NCI-H524 (cell line): ENCODE measurements at regions not wholly inside any gene's neighbourhood (a gene's known extent, or its start where the extent isn't known, plus 50 kb on each side); places are given as distances from the start of the nearest gene placed in this dataset.

Source experiments
- DNase-seq, 2 experiments: peaks; one replicate each; lab custom pipeline; 2025; lab: John Stamatoyannopoulos, UW

DNA sequence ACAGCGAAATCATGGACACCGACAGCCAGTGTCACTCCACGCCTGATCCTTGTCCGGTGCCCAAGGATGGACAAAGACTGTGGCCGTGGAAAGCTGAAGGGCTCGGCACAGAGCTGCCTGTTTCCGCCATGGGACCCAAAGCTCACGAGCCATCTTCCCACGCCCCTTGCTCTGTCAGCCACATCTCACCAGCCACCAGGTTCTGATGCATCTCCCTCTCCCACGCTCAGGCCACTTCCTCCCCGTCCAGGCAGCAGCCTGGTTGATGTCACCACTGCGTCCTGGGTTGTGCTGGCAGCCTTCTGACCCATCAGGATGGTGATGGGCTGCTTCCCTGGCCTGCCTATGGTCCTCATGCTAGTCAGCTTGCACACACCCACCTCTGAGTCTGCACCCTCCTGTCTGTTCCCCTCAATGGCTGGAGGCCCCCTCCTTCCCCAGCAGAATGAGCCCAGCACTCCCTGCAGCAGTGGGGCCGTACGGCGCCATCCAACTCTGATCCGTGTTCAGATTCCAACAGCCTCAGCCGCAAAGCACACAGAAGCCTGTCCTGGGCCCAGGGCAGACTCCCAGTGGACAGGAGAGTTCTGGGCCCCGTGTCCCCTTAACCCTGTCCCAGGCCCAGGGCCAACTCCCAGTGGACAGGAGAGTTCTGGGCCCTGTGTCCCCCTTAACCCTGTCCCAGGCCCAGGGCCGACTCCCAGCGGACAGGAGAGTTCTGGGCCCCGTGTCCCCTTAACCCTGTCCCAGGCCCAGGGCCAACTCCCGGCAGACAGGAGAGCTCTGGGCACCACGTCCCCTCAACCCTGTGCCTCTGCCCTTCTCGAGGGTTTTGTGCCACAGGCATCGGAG is 259.5 kb downstream of the BRD1 start:
- DNase-seq: no peak

DNA sequence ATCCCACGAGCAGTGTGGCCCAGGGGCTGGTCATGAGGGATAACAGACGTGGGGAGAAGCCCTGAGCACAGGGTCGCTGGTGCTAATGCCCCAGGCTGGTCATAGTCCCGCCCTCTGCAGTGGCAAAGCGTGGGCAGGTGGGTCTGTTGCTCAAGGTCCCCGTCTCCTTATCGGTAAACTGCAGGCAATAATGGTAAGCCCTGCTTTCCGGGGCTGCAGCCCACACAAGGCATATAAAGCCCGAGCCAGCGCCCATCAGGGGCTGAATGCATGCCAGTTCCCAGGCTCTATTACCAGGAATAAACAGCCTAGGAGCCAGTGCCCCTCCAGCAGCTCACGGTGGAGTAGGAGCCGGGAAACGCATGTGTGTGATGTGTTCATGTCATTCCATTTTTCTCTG is 261.0 kb downstream of the BRD1 start:
- no peak for DNase-seq

DNA sequence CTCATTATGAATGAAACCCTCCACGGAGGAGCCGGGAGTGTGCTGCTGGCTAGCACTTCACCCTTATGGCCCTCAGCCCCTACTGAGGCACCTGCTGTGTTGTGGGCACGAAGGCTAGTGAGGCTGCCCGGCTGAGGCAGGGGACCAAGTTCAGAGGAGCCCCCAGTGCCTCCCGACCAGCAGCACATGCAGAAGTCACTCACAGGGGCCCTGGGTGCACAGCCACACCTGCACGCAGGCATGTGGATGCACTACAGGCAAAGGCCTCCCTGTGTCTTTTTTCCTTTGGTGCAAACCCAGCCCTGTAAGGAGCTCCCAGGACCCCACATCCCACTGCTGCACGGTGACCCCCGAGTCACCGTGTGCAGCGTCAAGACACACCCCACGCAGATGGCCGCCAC is 261.5 kb downstream of the BRD1 start:
- no peak for DNase-seq

DNA sequence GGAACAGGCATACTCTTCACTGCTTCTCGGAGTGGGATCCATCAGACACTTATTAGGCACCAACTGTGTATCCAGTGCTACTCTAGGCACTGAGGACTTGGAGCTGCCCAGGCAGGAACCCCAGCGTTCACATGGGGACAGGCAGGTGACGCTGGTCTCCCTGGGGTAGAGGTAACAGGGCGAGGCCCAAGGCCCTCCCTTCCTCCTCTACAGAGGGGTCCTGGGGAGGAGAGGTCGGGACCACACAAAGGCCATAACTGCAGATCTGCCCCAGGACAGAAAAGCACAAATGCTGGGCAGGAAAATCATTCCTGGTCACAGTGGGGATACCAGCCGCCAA is 262.2 kb downstream of the BRD1 start:
- DNase-seq: no peak

DNA sequence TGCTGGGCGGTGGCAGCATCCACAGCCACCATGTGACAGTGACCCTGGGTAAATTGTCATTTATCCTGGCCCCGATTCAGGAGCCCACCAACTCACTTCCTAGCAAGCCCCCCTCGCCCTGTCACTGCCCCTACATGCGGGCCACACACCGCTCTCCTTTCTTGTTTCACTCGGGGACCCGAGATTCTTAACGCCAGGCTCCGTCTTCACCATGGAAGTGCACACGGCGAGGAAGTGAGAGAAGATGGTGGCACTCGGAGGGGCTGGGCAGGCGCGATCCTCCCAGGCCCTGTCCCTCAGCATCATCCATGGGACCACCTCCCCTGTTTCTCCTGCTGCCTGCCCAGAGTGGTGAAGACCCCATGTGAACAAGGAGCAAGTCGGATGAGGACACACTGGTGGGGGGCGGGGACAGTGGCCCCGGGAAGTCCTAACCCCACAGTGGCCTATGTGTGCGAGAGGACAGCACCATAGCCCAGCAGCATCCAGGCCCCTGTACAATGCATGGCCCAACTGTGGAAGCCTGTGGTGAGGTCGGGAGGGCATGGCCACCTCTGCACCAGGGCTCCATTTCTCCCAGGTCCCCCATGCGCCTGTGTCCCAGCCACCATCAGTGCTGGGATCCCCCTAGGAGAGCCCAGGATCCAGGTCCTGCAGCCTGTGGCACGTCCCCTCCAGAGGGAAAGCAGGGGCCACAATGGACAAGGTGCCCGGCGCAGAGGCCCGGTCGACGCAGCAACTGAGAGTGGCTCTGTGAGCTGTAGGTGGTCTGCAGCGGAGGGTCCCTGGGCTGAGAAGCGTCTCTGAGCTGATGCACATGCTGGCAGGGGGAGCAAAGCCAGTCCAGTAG is 262.8 kb downstream of the BRD1 start:
- DNase-seq: no peak

DNA sequence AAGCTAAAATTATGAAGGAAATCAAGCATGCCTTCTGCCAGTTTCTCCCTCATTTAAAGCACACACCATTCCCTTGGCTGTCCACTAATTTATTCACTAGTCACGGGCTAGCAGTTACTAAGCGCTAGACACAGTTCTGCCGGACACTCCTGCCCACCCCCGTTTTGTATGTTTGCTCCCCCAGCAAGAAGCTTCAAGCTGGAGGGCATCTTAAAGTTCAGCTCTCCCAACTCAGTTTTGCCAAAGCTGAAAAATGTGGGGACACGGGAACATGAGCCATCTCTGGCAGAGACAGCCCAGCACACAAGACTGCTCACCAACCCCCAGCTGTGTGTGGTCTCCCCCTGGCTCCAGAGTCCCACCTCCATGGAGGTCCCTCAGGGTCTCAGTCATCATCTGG is 263.6 kb downstream of the BRD1 start:
- no peak for DNase-seq

DNA sequence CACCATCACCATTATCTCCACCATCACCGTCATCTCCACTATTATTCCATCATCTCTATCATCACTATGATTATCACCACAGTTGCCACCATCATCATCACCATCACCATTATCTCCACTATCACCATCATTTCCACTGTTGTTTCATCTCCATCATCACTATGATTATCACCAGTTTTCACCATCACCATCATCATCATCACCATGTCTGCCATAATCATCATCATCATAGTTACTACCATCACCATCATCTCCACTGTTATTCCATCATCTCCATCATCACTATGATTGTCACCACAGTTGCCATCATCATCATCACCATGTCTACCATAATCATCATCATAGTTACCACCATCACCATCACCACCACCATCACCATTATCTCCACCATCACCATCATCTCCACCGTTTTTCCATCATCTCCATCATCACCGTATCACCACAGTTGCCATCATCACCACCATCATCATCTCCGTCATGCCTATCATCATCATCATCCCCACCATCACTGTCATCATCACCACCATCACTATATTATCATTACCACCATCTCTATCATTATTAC is 264.9 kb downstream of the BRD1 start:
- DNase-seq: no peak

DNA sequence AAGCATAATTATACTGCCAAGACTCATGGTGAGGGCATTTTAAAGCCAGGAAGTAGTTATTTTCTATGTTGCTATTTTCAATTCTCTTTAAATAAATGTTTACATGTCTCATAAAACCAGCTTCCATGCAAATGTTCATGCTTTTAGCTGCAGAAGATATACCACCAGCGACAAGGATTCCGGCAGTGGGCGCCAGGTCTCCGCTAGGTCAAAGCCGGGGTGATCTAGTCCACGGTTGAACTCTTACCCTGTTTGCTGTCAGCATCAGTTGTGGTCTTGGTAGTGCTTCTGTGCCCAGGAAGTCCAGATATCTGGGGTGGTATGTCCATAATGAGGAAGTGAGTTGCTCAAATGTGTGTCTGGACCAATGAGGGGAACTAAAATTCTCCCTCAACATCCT is 265.7 kb downstream of the BRD1 start:
- no peak for DNase-seq

DNA sequence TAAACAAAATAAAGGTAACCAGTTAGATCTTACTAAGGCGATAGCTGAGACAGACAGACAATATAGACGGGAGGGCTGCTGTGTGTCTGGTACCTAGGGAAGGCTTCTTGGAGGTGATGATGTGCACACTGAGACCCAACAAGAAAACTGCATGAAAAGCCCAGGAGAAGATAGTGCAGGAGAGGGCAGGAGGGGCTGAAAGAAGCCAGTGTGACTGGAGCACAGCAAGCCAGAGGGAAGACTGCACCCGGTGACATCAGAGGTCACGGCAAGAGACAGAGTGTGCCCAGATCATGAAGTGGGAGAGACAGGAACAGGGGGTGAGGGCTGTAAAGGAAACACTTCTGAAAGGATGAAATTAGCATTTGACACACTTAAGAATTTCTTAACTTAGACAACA is 266.3 kb downstream of the BRD1 start:
- DNase-seq: no peak

DNA sequence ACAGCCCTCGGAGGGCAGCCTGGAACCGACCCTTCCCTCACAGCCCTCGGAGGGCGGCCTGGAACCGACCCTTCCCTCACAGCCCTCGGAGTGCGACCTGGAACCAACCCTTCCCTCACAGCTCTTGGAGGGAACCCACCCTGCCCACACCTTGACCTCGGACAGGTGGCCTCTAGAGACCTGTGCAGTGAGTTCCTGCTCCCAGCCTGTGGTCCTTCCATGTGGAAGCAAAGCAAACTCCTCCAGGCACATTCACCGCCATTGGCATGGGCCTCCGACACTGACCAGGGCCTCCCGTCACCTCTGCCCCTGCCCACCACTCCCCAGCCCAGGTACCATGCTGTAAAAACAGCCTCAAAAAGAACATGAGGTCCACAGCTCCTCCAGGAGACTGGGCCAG is 272.1 kb downstream of the BRD1 start:
- DNase-seq: no peak

DNA sequence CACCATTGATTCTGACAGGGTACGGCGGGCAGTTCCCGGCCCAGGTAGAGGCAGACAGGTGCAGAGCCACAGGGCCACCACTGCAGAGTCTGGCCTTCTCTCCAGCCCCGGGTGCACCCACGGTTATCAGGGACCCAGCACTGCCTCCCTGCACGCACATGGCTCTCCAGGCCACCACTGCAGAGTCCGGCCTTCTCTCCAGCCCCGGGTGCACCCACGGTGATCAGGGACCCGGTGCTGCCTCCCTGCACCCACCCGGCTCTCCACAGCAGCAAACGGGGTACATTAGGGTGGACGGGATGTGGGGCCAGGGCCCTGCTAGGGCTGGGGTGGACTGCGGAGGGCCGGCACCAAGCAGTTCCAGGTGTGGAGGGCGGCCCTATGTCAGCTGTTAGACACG is 272.9 kb downstream of the BRD1 start:
- DNase-seq: no peak

DNA sequence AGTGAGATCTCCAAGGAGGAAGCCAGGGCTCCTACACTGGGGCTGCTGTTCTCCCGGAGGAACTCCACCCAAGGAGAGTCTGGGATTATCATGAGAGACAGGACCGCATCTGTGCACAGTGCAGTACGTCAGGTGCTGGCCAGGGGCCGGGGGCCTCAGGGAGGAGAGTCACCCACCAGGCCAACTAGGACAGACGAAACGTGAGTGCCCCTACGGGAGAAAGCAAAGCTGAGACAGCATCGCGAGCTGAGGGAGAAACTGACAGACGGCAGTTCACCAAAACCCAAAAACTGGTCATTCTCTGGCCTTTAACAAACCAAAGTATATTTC is 273.4 kb downstream of the BRD1 start:
- DNase-seq: no peak

DNA sequence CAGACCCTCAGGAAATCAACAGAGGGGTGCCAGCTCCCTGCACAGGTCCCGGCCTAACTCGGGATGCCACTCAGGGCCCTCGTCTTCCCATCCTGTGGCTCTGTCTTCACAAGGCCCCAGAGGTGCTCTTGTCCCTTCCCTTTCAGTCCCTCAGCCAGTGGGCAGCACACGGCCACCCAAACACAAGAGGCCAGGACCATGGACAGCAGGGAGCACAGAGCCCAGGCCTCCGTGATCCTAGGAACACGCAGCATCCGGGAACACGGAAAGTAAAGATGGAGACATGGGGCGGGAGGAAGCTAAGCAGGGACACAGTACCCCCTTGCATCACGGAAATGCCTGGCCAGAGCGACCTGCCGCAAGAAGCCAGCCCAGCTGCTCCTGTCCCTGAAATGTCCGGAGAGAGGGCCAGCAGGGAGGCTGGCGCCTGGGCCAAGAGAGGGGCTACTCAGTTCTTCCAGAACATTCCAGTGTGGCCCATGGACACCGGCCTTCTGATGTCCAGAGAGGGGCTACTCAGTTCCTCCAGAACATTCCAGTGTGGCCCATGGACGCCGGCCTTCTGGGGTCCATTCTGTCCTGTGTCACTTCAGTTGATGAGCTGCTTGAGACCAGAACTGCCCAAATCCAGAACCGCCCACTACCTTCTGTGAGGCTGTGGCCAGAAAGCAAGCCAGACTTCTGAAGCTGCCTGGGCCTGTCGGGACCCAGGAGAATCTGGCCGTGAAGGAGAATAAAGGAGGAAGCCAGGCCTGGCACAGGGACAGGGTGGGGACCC is 274.0 kb downstream of the BRD1 start:
- no peak for DNase-seq

DNA sequence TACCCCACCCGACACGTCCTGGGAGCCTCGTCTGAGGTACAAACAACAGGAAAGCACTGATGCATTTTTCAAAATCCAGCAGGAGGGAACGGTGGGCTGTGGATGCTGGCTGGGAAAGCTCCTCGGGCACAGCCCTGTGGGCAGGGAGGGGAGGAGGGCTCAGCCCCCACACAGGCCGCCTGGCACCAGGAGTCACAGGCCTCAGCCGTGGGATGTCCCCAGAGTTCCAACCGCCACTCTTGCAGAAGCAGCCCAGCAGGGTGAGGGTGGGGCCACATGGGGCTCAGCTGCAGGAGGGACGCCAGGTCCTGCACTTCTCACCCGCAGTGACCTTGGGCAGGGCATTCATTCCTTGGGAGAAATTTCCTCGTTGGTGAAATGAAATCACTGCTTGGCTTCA is 274.6 kb downstream of the BRD1 start:
- DNase-seq: no peak

DNA sequence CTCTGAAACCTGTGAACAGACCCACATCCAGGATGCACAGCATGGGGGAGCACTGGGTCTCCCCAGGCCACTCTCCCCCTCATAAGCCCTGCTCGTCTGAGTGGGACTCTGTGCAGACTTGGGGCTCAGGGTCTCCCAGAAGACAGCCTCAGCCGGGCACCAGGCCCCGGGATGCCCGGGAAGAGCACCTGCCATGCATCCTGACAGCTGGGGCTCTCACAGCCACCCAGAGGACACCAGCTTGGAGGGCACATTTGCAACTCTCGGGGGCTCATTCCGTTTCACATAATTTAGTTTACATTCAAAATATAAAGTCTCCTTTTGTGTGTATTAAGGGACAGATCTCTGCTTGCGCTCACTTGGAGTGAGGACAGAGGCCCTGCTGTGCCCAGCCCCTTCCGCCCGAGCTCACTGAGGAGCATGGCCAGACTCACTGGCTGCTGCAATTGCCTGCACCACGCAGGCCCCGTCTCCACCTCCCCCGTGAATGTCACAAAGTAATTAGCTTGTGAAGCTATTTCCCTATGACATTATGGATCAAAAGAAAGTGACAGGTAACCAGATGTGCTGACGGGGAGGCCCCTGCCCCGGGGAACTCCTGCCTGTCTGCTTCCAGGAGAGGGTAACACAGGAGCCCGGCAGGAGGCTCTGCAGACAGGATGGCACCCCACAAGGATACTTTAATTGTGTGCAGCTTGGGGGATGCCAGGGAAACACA is 275.6 kb downstream of the BRD1 start:
- no peak for DNase-seq

DNA sequence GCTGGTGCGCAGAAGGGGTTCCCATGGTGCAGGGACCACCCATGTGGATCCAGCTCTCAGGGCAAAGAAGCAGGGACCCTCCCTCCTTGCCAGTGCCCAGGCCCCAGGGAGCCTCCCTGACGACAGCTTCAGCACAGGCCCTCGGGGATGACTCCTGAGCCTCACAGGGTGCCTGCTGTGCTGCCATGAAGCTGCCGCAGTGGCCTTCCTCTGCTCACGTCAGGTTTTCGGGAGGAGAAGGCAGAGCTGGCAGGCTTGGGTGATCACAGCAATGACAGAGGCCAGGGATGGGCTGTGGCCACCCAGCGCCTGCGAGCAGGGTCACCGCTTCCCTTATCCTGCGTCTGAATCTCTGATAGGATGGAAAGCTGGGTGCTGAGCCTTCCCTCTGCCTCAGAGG is 276.2 kb downstream of the BRD1 start:
- DNase-seq: no peak

DNA sequence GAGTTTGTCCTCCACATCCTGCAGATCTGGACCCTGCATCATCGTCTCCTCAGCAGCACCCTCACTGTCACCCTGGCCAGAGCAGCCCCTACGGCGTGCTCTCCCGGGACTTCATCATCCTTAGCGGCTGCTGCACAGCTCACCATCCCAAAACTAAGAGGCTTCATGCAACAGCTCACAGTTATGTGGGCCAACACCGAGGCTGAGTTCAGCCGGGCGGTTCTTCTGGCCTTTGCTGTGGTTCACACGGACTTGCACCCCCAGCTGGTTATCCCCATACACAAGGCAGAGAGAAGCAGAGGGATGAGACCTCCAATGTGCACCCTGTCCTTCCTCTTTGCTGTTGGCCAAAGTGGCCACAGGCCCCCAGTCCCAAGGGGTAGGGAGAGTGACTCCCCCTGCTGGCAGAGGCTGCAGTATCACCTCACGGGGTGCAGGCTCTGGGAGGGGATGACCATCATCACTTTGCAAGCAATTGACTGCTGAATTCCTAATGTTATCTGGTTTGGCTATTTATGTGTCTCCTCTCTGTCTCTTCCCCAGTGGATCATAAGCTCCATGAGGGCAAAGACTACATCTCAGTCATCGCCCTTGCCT is 276.8 kb downstream of the BRD1 start:
- DNase-seq: no peak

DNA sequence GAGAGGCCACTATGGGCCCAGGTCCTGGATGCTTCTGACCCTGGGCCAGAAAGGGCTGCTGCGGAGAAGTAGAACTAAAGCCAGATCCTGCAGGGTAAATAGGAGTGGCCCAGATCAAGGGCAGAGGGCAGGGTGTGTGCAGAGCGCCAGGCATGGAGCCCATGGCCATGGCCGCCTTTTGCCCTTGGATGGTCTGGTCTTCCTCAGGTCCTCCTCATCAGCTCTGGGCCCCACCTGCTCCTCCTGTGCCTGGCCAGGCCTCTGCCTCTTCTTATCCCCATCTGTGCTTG is 277.6 kb downstream of the BRD1 start:
- no peak for DNase-seq

DNA sequence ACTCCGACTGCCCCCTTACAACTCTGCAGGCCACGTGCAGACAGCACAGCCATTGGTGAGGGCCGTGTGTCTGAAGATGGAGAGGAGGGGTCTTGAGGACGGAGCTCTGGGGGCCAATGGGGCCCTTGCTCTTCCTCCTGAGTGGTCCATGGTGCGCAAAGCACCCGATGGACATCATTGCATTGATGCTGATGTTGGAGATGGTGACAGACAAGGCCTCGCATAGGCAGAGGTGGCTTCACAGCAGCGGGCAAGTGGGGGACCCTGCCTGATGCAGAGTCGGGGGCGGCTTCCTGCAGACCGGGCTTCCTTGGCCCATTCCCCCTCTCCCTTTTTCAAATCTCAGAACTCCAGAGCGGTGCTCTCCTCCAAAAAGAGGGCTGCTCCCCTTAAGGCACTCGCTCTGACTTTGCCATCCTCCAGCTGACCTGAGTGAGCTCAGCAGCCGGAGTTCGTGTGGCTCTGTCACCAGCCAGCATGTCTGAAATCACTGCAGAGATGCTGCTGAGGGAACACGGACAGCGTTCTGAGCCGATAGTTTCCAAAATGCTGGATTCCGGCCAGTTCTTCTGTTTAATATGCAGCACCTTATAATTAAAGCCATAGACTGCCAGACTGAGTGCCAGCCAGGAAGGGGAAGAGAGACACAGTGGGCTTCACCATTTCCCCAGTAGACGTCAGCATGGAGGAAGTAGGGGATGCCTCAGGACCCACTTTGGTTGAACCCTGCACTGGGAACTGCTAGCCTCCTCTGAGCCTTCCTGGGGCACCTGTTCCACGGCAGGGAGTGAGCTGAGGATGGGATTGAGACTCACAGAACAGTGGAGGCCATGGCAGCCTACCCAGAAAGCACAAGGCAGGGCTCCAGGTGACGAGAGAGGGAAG is 278.2 kb downstream of the BRD1 start:
- DNase-seq: no peak

DNA sequence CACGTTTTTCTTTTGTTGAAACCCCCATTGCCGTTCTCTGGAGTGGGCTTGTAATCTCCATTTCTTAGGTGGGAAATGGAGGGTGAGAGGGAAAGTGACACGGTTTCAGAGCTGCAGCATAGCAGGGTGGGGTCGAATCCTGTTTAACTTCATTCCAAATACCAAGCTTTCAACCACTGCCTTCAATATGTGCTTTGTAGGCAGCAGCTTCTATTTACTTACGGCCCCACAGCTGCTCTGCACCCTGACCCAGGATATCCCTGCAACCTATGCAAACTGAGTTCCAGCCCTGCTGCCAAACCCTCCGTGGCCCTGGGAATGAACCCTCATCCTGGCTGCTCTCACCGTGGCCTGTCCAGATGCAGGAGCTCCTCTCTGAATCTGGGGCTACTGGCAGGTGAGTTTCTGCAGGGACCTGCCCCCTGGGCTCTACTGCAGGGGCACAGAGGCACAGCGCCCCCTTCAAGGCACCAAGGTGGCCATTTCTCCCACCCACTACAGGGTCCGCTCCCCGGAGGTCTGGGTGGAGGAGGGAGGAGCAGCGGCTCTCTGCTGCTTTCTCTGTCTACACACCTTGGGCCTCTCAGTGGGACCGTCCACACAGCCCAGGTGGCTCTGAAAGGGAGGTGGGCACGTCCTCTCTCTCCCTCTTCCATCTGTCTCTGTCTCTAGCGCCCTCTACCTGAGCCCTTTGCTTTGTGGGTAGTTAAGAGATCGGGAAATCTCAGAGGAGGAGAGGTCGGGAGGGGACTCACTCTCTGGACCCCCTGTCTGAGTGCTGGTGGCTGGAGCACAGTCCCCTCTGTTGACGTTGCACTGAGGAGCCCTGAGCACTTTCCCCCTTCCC is 279.1 kb downstream of the BRD1 start:
- DNase-seq: peak; percentile 23 to 30
